K562 (cell line): ENCODE measurements at regions not wholly inside any gene's neighbourhood (a gene's known extent, or its start where the extent isn't known, plus 50 kb on each side); places are given as distances from the start of the nearest gene placed in this dataset.
A peak's percentile ranks its signal among the peaks of the same experiment; 100 is the strongest.

Experiments
- DPF2 ChIP-seq: fragments of 450-650 bp; IDR thresholded peaks from 2 replicates; pipeline ENCODE4 v1.6.1; 2016
- EP300 ChIP-seq: IDR thresholded peaks from 2 replicates; pipeline ENCODE4 v1.6.1; 2012; ENCODE audit warnings: low read length, improper control_type of control experiment
- JUND ChIP-seq, 2 experiments: IDR thresholded peaks; 2 replicates in 1 of 2; 3 replicates in 1 of 2; pipeline ENCODE4 v1.6.1; 2011; ENCODE audit warnings: borderline replicate concordance in 2 of 2, low read depth in 2 of 2, low read length in 2 of 2, improper control_type of control experiment in 1 of 2, missing biosample characterization in 1 of 2, missing genetic modification characterization in 1 of 2, missing genetic modification reagents in 1 of 2
- KLF16 ChIP-seq: IDR thresholded peaks from 2 replicates; pipeline ENCODE4 v1.6.1; 2016; ENCODE audit warnings: antibody characterized with exemption
- MGA ChIP-seq: fragments of 450-650 bp; IDR thresholded peaks from 2 replicates; pipeline ENCODE4 v1.6.1; 2016; ENCODE audit warnings: mild to moderate bottlenecking, moderate library complexity
- NR2C1 ChIP-seq, 2 experiments: fragments of 450-650 bp; IDR thresholded peaks; 2 replicates each; pipeline ENCODE4 v1.6.1; 2017; ENCODE audit warnings: mild to moderate bottlenecking in 2 of 2, antibody characterized with exemption in 1 of 2, inconsistent platforms in 1 of 2, missing compliant biosample characterization in 1 of 2, missing genetic modification characterization in 1 of 2
- NRF1 ChIP-seq, 2 experiments: fragments of 450-650 bp; IDR thresholded peaks in 1 of 2; conservative IDR thresholded peaks in 1 of 2; 2 replicates each; pipeline ENCODE4 v1.6.1; 2014; ENCODE audit warnings: mild to moderate bottlenecking in 2 of 2
- SAFB ChIP-seq: fragments of 200-400 bp; formaldehyde crosslinking; IDR thresholded peaks from 2 replicates; pipeline ENCODE4 v1.6.1; 2017; ENCODE audit warnings: low read depth, low read length, borderline replicate concordance
- SLC30A9 ChIP-seq: fragments of 250-450 bp; sonication (Bioruptor Pico); IDR thresholded peaks from 2 replicates; pipeline ENCODE4 v1.8.0; 2022; ENCODE audit warnings: mild to moderate bottlenecking, moderate library complexity
- TBL1XR1 ChIP-seq, 2 experiments: IDR thresholded peaks; 2 replicates each; pipeline ENCODE4 v1.6.1; 2012; ENCODE audit warnings: improper control_type of control experiment in 2 of 2, low read length in 2 of 2, mild to moderate bottlenecking in 1 of 2
- TCF7L2 ChIP-seq: fragments of 150-350 bp; IDR thresholded peaks from 2 replicates; pipeline ENCODE4 v1.6.1; 2016; ENCODE audit warnings: low read depth, mild to moderate bottlenecking, low read length, moderate library complexity
- ZNF311 ChIP-seq: fragments of 250-450 bp; sonication (Bioruptor Pico); IDR thresholded peaks from 2 replicates; pipeline ENCODE4 v1.4.0; 2020; ENCODE audit warnings: mild to moderate bottlenecking, moderate library complexity
- TF ChIP-seq, protein P1 (sequence below): sonication (generic); formaldehyde crosslinking; IDR thresholded peaks from 2 replicates; pipeline ENCODE4 v1.9.0; 2022; ENCODE audit warnings: mild to moderate bottlenecking, missing genetic modification reagents
- TF ChIP-seq, protein P2 (sequence below): sonication (generic); formaldehyde crosslinking; IDR thresholded peaks from 2 replicates; pipeline ENCODE4 v1.8.1; 2023; ENCODE audit warnings: mild to moderate bottlenecking, missing genetic modification reagents, moderate library complexity

- TF ChIP-seq TBL1XR1 (IDR thresholded peaks at IDR 0.05; ENCODE audit: low read length in 2 of 2) (peak in 1 of 2 experiments; percentile 58; a peak in 1 of 4 replicates), NRF1 (conservative IDR thresholded peaks at IDR 0.05 in 1 of 2, IDR thresholded peaks at IDR 0.05 in 1 of 2) (peak; percentile 39 to 40; a peak in 2 of 4 replicates), SAFB (no peak), KLF16 (no peak), NR2C1 (IDR thresholded peaks at IDR 0.05) (peak; percentile 82), NR2C1 (tag; IDR thresholded peaks at IDR 0.05) (peak; percentile 88), ZNF311 (CRISPR knock-in tag) (no peak), SLC30A9 (CRISPR knock-in tag) (no peak), MGA (peak; percentile 46; the same call in 1 of the 2 replicates), EP300 (0 out of 2 replicates have a peak, but pooled peaks have one; percentile 41), DPF2 (peak; percentile 67; the same call in 1 of the 2 replicates), JUND (IDR thresholded peaks at IDR 0.05; ENCODE audit: borderline replicate concordance, low read depth, low read length) (peak; percentile 96), JUND (tag; IDR thresholded peaks at IDR 0.05; ENCODE audit: borderline replicate concordance, low read depth, low read length) (peak; percentile 95; the same call in 2 of the 3 replicates), TCF7L2 (no peak)
- TF ChIP-seq, protein P1, sequence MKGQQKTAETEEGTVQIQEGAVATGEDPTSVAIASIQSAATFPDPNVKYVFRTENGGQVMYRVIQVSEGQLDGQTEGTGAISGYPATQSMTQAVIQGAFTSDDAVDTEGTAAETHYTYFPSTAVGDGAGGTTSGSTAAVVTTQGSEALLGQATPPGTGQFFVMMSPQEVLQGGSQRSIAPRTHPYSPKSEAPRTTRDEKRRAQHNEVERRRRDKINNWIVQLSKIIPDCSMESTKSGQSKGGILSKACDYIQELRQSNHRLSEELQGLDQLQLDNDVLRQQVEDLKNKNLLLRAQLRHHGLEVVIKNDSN (CRISPR knock-in tag) = no peak
- TF ChIP-seq, protein P2, sequence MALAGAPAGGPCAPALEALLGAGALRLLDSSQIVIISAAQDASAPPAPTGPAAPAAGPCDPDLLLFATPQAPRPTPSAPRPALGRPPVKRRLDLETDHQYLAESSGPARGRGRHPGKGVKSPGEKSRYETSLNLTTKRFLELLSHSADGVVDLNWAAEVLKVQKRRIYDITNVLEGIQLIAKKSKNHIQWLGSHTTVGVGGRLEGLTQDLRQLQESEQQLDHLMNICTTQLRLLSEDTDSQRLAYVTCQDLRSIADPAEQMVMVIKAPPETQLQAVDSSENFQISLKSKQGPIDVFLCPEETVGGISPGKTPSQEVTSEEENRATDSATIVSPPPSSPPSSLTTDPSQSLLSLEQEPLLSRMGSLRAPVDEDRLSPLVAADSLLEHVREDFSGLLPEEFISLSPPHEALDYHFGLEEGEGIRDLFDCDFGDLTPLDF (CRISPR knock-in tag) = no peak
Observed at GRCh38 chrX:13101441-13102139, 57.2 kb upstream of the FAM9C start (continued).
